IPS-18a (cell line): ENCODE measurements at regions not wholly inside any gene's neighbourhood (a gene's known extent, or its start where the extent isn't known, plus 50 kb on each side); places are given as distances from the start of the nearest gene placed in this dataset.

Source experiments
- H3K27ac ChIP-seq: one replicate; pipeline ENCODE4 v1.5.1; 2013; ENCODE audit warnings: low read length
- H3K27me3 ChIP-seq: one replicate; pipeline ENCODE4 v1.6.1; 2013; ENCODE audit warnings: mild to moderate bottlenecking, low read length; ENCODE audit not compliant: control insufficient read depth, insufficient read depth
- H3K36me3 ChIP-seq: one replicate; pipeline ENCODE4 v1.6.1; 2013; ENCODE audit warnings: low read depth, low read length; ENCODE audit not compliant: control insufficient read depth
- H3K4me1 ChIP-seq: one replicate; pipeline ENCODE4 v1.6.1; 2013; ENCODE audit warnings: low read depth, low read length; ENCODE audit not compliant: control insufficient read depth
- H3K4me3 ChIP-seq: one replicate; pipeline ENCODE4 v1.5.1; 2013; ENCODE audit warnings: low read length
- H3K9ac ChIP-seq: one replicate; pipeline ENCODE4 v1.6.1; 2013; ENCODE audit warnings: mild to moderate bottlenecking, low read length, moderate library complexity
- H3K9me3 ChIP-seq: one replicate; pipeline ENCODE4 v1.6.1; 2013; ENCODE audit warnings: low read depth, low read length; ENCODE audit not compliant: control insufficient read depth

GRCh38 chr4:178136736-178137345, 694.6 kb upstream of the AGA start:
- Histone ChIP-seq H3K9ac (no peak overlapping the region), H3K9me3 (no peaks in the 10 kb centered on the region)

DNA sequence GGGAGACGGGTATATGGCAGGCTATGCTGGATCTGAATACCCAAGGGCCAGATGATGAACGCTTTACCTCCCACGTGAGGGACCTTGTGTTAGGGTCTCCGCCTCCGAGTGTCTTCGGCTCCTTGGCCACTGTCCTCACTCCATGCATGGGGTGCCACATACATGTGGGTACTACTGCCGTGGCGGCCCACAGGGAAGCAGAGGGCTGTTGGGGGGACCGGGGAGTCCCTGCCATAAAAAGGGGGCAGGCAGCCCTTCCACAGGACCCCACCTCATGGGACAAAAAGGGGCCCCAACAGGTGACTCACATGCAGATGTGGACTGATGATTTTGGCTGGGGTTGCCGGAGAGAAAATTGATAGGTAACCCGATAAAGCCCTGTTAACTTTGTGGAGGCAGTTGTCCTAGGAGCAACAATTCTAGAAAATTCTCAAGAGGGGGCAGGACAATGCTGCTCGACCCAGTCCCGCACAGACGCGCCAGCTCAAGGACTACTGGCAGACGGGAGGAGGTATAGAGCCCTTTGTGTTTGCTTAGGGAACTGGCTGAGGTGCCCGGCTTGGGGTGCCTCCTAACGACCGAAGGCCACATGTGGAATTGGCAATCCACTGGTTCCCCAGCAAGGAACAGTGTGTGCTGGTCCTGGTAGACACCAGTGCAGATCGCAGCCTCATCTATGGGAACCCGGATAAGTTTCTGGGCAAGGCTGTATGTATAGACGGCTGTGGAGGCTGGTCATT, 695.7 kb upstream of the AGA start:
- Histone ChIP-seq H3K36me3 (no peaks in the 10 kb centered on the region), H3K9ac (no peak overlapping the region), H3K4me1 (no peaks in the 10 kb centered on the region), H3K27me3 (no peaks in the 10 kb centered on the region), H3K4me3 (no peak overlapping the region), H3K27ac (no peak overlapping the region), H3K9me3 (no peaks in the 10 kb centered on the region)

More at GRCh38 chr4:178136736-178137345, 694.6 kb upstream of the AGA start:
- Histone ChIP-seq H3K27me3 (no peaks in the 10 kb centered on the region), H3K4me3 (no peak overlapping the region), H3K4me1 (no peaks in the 10 kb centered on the region), H3K27ac (no peak overlapping the region), H3K36me3 (no peaks in the 10 kb centered on the region)

DNA sequence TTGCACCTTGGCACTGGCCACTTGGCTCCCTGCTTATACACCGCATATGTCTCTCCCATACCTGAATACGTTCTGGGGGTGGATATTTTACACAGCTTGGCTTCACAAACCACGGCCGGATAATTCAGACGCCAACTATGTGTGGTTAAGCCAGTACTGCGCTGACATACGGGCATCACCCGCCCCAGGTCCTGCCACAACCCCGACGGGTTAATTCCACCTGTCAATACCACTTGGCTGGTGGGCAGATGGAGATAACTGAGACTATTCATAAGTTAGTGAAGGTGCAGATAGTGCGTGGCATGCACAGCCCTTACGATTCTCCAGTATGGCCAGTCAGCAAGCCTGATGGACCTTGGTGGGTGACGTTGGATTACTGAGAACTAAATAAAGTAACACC, 696.3 kb upstream of the AGA start:
- Histone ChIP-seq H3K4me3 (no peak overlapping the region), H3K27ac (no peak overlapping the region), H3K9ac (no peak overlapping the region), H3K36me3 (no peaks in the 10 kb centered on the region), H3K27me3 (no peaks in the 10 kb centered on the region), H3K4me1 (no peaks in the 10 kb centered on the region), H3K9me3 (no peaks in the 10 kb centered on the region)

DNA sequence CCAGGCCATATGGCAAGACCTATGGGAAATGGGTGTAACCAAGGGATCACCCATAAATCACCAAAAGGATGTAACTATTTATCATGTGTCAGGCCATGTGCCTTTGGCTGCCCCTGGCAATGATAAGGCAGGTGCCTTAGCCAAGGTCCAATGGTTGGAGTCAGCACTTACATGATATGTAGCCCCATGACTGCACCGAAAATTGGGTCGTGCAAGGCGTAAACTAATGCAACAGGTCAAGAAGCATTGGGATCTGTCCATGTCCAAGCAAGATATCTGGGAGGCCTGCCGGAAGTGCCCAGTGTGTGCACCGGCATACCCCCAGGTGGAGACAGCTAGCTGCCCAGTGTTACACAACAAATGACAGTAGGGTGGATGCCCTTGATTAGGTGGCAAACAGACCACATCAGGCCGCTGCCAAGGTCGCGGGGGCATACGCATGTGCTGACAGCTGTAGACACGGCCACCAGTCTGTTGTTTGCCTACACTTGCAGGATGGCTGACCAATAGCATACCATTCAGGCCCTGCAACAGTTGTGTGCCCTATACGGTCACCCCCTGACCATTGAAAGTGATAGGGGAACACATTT, 698.2 kb upstream of the AGA start:
- Histone ChIP-seq H3K27me3 (no peaks in the 10 kb centered on the region), H3K9ac (no peak overlapping the region), H3K4me3 (no peak overlapping the region), H3K9me3 (no peaks in the 10 kb centered on the region), H3K27ac (no peak overlapping the region), H3K36me3 (no peaks in the 10 kb centered on the region), H3K4me1 (no peaks in the 10 kb centered on the region)

DNA sequence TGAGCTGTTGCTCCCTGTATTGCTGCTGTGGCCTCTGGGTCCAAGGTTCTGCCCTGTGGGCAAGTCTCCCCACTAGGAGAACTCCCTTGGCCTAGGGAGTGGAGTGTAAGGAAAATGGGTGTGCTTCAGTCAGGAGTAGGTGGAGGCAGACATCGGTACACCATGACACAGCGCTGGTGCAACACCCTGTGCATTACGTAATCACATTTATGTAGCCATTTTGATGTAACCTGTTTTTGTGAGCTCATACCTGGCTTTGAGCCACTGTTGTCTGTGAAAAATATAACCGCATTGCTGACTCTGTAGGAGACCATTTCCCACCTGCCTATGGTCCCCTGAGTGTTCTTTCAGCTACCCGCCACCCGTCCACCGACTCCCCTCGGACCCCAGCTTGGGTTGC, 700.5 kb upstream of the AGA start:
- Histone ChIP-seq H3K9me3 (no peaks in the 10 kb centered on the region), H3K27me3 (no peaks in the 10 kb centered on the region), H3K36me3 (no peaks in the 10 kb centered on the region), H3K9ac (no peak overlapping the region), H3K4me1 (no peaks in the 10 kb centered on the region), H3K27ac (no peak overlapping the region), H3K4me3 (no peak overlapping the region)

DNA sequence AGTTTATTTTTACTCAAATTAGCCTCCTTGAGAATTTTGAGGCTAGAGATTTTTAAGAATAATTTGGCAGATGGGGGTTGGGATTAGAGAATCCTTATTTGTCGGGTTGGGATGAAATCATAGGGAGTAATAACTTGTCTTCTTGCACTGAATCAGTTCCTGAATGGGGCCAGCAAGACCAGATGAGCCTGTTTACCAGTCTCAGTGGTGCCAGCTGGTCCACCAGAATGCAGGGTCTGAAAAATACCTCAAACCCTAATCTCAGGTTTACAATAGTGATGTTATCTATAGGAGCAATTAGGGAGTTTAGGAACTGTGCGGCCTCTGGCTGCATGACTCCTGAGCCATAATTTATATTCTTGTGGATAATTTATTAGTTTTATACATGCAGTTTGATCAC, 705.9 kb upstream of the AGA start:
- Histone ChIP-seq H3K36me3 (no peaks in the 10 kb centered on the region), H3K9ac (no peak overlapping the region), H3K4me1 (peaks cover 3% of the 10 kb centered on the region), H3K27ac (no peak overlapping the region), H3K9me3 (no peaks in the 10 kb centered on the region), H3K27me3 (no peaks in the 10 kb centered on the region), H3K4me3 (no peak overlapping the region)

DNA sequence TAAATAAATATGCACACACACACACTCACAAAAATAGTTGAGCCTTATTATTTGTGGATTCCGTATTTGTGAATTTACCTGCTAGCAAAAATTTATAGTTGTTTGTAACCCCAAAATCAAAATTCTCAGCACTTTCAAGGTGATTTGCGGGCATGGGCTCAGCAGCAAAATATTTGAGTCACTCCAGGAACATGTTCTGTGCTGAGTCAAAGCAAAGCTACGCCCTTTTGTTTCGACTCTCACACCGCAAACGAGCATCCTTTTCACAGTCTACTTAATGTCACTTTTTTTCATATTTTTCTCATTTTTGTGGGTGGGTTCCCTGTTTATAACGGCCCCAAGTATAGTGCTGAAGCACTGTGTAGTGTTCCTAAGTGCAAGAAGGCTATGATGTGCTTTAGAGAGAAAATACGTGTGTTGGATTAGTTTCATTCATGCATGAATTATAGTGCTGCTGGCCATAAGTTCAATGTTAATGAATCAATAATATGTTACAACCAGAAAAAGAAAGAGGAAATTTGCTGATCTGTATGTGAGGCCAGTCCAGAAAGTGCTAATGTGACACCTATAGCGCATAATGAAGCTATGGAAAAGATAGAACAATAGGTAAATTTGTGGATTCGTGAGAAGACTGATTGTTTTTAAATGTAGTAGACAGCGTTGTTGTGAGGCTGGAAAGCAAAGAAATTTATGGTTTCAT, 723.2 kb upstream of the AGA start:
- Histone ChIP-seq H3K4me1 (no peaks in the 10 kb centered on the region), H3K9me3 (peaks cover 9% of the 10 kb centered on the region), H3K27me3 (no peaks in the 10 kb centered on the region), H3K27ac (no peak overlapping the region), H3K9ac (no peak overlapping the region), H3K4me3 (no peak overlapping the region), H3K36me3 (no peaks in the 10 kb centered on the region)

- Histone ChIP-seq H3K9me3 (peaks cover 3% of the 10 kb centered on the region), H3K9ac (no peak overlapping the region), H3K36me3 (no peaks in the 10 kb centered on the region), H3K27me3 (no peaks in the 10 kb centered on the region), H3K27ac (no peak overlapping the region), H3K4me1 (no peaks in the 10 kb centered on the region), H3K4me3 (no peak overlapping the region)
These were observed 723.7 kb upstream of the AGA start for GRCh38 chr4:178165951-178166308.

GRCh38 chr4:178173771-178174170, 731.5 kb upstream of the AGA start:
- Histone ChIP-seq H3K9ac (no peak overlapping the region), H3K27me3 (no peaks in the 10 kb centered on the region), H3K4me3 (no peak overlapping the region), H3K27ac (no peak overlapping the region), H3K9me3 (no peaks in the 10 kb centered on the region), H3K36me3 (no peaks in the 10 kb centered on the region), H3K4me1 (no peaks in the 10 kb centered on the region)

DNA sequence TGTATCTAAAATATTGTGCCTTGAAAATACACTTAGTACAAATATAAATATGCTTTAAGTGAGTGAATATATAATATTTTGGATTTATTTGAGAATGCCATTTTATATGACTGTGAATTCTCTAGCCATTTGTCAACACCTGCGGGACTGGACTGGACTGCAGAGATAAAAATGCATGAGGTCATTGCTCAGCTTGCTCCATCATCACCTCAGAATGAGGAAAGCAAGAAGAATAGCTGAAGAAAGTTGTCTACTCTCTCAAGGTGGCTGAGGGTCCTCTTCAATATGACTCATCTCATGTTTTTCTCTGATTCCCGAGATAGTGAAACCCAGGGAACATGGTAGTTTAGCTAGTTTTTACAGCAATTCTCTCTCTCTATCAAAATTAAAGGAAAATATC, 732.5 kb upstream of the AGA start:
- no peaks in the 10 kb centered on the region for H3K27me3 ChIP-seq
- H3K36me3 ChIP-seq: no peaks in the 10 kb centered on the region
- H3K4me3 ChIP-seq: no peak overlapping the region
- H3K27ac ChIP-seq: no peak overlapping the region
- H3K9me3 ChIP-seq: no peaks in the 10 kb centered on the region
- no peaks in the 10 kb centered on the region for H3K4me1 ChIP-seq
- H3K9ac ChIP-seq: no peak overlapping the region

DNA sequence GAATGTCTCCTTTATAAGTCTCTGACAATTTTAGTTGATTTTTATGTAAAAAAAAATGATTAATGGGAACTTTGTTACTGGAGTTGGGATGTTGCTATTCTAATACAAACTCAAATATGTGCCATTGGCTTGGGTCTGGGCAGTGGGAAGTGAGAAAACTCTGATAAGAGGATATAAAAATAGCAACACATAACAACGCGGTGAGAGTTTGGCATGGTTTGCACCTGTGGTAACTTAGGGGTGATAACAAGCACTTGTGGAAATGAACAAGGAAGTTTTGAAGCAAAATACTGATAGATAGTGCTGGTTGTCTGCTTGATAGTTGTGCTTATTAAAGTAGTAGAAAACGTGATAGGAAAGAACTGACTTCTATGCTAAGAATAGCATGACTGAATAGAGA, 743.3 kb upstream of the AGA start:
- no peak overlapping the region for H3K9ac ChIP-seq
- no peak overlapping the region for H3K27ac ChIP-seq
- no peaks in the 10 kb centered on the region for H3K4me1 ChIP-seq
- no peak overlapping the region for H3K4me3 ChIP-seq
- H3K36me3 ChIP-seq: no peaks in the 10 kb centered on the region
- H3K27me3 ChIP-seq: no peaks in the 10 kb centered on the region
- H3K9me3 ChIP-seq: no peaks in the 10 kb centered on the region
